Kidney (tissue), 13 donors: ENCODE measurements at regions not wholly inside any gene's neighbourhood (a gene's known extent, or its start where the extent isn't known, plus 50 kb on each side); places are given as distances from the start of the nearest gene placed in this dataset.

Experiments
- DNase-seq, 5 donors: peaks; one replicate each; pipeline ENCODE4 v3.0.0-alpha.2; 2013 to 2020
- FAIRE-seq: peaks from 2 replicates; lab custom pipeline; 2012; peaks lifted over from hg19 to GRCh38; lab: Jason Lieb, UNC
- H3K27ac ChIP-seq, 2 donors: one replicate each; pipeline ENCODE4 v1.7.0; 2013; ENCODE audit warnings: low read depth in 2 of 2, low read length in 2 of 2, inconsistent platforms in 1 of 2
- H3K27me3 ChIP-seq: one replicate; pipeline ENCODE4 v1.7.1; 2013; ENCODE audit warnings: low read length, inconsistent platforms; ENCODE audit not compliant: control insufficient read depth, insufficient read depth
- H3K36me3 ChIP-seq, 3 donors: one replicate each; pipeline versions ENCODE4 v1.7.0 to v1.7.1; 2013; ENCODE audit warnings: low read length in 3 of 3, control low read depth in 1 of 3, inconsistent platforms in 1 of 3; ENCODE audit not compliant: insufficient read depth in 3 of 3, control insufficient read depth in 2 of 3
- H3K4me1 ChIP-seq, 3 donors: one replicate each; pipeline versions ENCODE4 v1.7.0 to v1.7.1; 2013; ENCODE audit warnings: low read length in 3 of 3, inconsistent platforms in 1 of 3, low read depth in 1 of 3; ENCODE audit not compliant: control insufficient read depth in 2 of 3, insufficient read depth in 2 of 3
- H3K4me3 ChIP-seq, 3 donors: one replicate each; pipeline versions ENCODE4 v1.7.0 to v1.8.1; 2013; ENCODE audit warnings: low read length in 3 of 3, control low read depth in 1 of 3, inconsistent platforms in 1 of 3
- H3K9ac ChIP-seq, 3 donors: one replicate each; pipeline versions ENCODE4 v1.7.0 to v1.7.1; 2013; ENCODE audit warnings: low read length in 3 of 3, control low read depth in 1 of 3, inconsistent platforms in 1 of 3
- H3K9me3 ChIP-seq, 3 donors: one replicate each; pipeline versions ENCODE4 v1.7.0 to v1.7.1; 2013; ENCODE audit warnings: low read length in 3 of 3, control low read depth in 1 of 3, inconsistent platforms in 1 of 3; ENCODE audit not compliant: control insufficient read depth in 2 of 3, insufficient read depth in 1 of 3
- CTCF ChIP-seq: IDR thresholded peaks from 3 replicates; pipeline ENCODE4 v1.5.1; 2012; ENCODE audit warnings: mild to moderate bottlenecking, moderate library complexity, borderline replicate concordance; ENCODE audit not compliant: insufficient read depth; ENCODE audit errors: extremely low read depth
- intact Hi-C: fragments of 100-400 bp; cut with DNase I; formaldehyde crosslinking; loops from one replicate; pipeline ENCODE4 v1.11.1; 2022
- donor health status: control.
- donor health status: control.
- donor health status: control.
- donor health status: control.
- donor health status: control.
- donor health status: DM: yes; HTN: yes; CAD: no.
- donor health status: Normal renal cell carcinoma (clear cell type).

- Histone ChIP-seq H3K36me3 (no peaks in the 10 kb centered on the region), H3K27me3 (no peaks in the 10 kb centered on the region), H3K27ac (no peak overlapping the region), H3K9ac (no peak overlapping the region), H3K9me3 (peaks cover 0 to 7% (median 0%) of the 10 kb centered on the region in 3 donors), H3K4me1 (no peaks in the 10 kb centered on the region), H3K4me3 (no peak overlapping the region)
- no peak for TF ChIP-seq CTCF
- no peak for DNase-seq
- intact Hi-C loops: no loop called here
- FAIRE-seq: no peak
Measured at GRCh38 chr10:16231176-16231575, 205.6 kb upstream of the PTER start.

- H3K4me3 ChIP-seq: no peak overlapping the region
- intact Hi-C loops: no loop called here
- FAIRE-seq: no peak
- no peak for TF ChIP-seq CTCF
- no peaks in the 10 kb centered on the region for H3K36me3 ChIP-seq
- H3K9ac ChIP-seq: no peak overlapping the region
- no peak overlapping the region for H3K27ac ChIP-seq
- no peaks in the 10 kb centered on the region for H3K27me3 ChIP-seq
- H3K9me3 ChIP-seq: peaks cover 0 to 7% (median 0%) of the 10 kb centered on the region in 3 donors
- DNase-seq: no peak
- H3K4me1 ChIP-seq: no peaks in the 10 kb centered on the region
Measured at GRCh38 chr10:16231734-16232435, 204.9 kb upstream of the PTER start.

GRCh38 chr10:16232441-16232840 lies 204.4 kb upstream of the PTER start:
- Histone ChIP-seq H3K27me3 (no peaks in the 10 kb centered on the region), H3K36me3 (no peaks in the 10 kb centered on the region), H3K9me3 (peaks cover 0 to 3% (median 0%) of the 10 kb centered on the region in 3 donors), H3K4me1 (no peaks in the 10 kb centered on the region), H3K9ac (no peak overlapping the region), H3K4me3 (no peak overlapping the region), H3K27ac (no peak overlapping the region)
- FAIRE-seq (no peak), DNase-seq (no peak)
- intact Hi-C loops: no loop called here
- no peak for TF ChIP-seq CTCF
